Naive thymus-derived CD4-positive, alpha-beta T cell (primary cell): ENCODE measurements at regions not wholly inside any gene's neighbourhood (a gene's known extent, or its start where the extent isn't known, plus 50 kb on each side); places are given as distances from the start of the nearest gene placed in this dataset.

Experiments
- ATAC-seq: fragments of 150-1000 bp; cut with Tn5 transposase; 2 replicates; pipeline ENCODE4 v1.10.0; 2021; ENCODE audit warnings: mild to moderate bottlenecking, moderate library complexity
- CTCF ChIA-PET: fragments of 350-600 bp; sonication (Branson Sonifier 250); formaldehyde crosslinking; loops from one replicate; lab custom pipeline; 2021; ENCODE audit warnings: antibody characterized with exemption; lab: Charles Lee
- POLR2A ChIA-PET: fragments of 350-600 bp; sonication (Branson Sonifier 250); formaldehyde crosslinking; loops from one replicate; lab custom pipeline; 2021; ENCODE audit warnings: antibody characterized with exemption, inconsistent platforms; lab: Charles Lee
- DNase-seq, 9 donors: peaks; one replicate each; pipeline versions ENCODE4 v3.0.0 to v3.0.0-alpha.2; 2020 to 2022; ENCODE audit warnings: mixed read lengths in 1 of 9
- H3K27ac ChIP-seq: one replicate; pipeline ENCODE4 v1.7.0; 2013; ENCODE audit warnings: mild to moderate bottlenecking, low read depth, low read length, moderate library complexity
- H3K27me3 ChIP-seq, 2 donors: one replicate each; pipeline ENCODE4 v1.7.0; 2013; ENCODE audit warnings: low read length in 2 of 2, mild to moderate bottlenecking in 2 of 2, moderate library complexity in 2 of 2; ENCODE audit not compliant: control insufficient read depth in 2 of 2, insufficient read depth in 2 of 2
- H3K36me3 ChIP-seq, 3 experiments: 1 replicate in 2 of 3; 2 replicates in 1 of 3; pipeline ENCODE4 v1.7.0; 2013; ENCODE audit warnings: low read length in 3 of 3, mild to moderate bottlenecking in 3 of 3, moderate library complexity in 1 of 3; ENCODE audit not compliant: insufficient read depth in 3 of 3, control insufficient read depth in 2 of 3
- H3K4me1 ChIP-seq, 2 donors: one replicate each; pipeline ENCODE4 v1.7.0; 2013; ENCODE audit warnings: low read length in 2 of 2, mild to moderate bottlenecking in 2 of 2, moderate library complexity in 1 of 2; ENCODE audit not compliant: control insufficient read depth in 2 of 2, insufficient read depth in 2 of 2
- H3K4me3 ChIP-seq: 2 replicates; pipeline ENCODE4 v1.7.0; 2013; ENCODE audit warnings: mild to moderate bottlenecking, low read length
- H3K9me3 ChIP-seq, 3 experiments: 1 replicate in 2 of 3; 2 replicates in 1 of 3; pipeline ENCODE4 v1.7.0; 2013; ENCODE audit warnings: low read length in 3 of 3; ENCODE audit not compliant: control insufficient read depth in 2 of 3
- H3K27ac Mint-ChIP-seq, 9 donors: one replicate each; pipeline ENCODE4 v1.8.0; 2020 to 2022; ENCODE audit warnings: mixed read lengths in 9 of 9, mild to moderate bottlenecking in 8 of 9, moderate library complexity in 5 of 9, inconsistent platforms in 2 of 9
- H3K27me3 Mint-ChIP-seq, 5 donors: one replicate each; pipeline ENCODE4 v1.8.0; 2021 to 2022; ENCODE audit warnings: mixed read lengths in 5 of 5, mild to moderate bottlenecking in 1 of 5
- H3K36me3 Mint-ChIP-seq, 5 donors: one replicate each; pipeline ENCODE4 v1.8.0; 2020 to 2022; ENCODE audit warnings: mixed read lengths in 5 of 5, mild to moderate bottlenecking in 3 of 5, inconsistent platforms in 1 of 5
- H3K4me1 Mint-ChIP-seq, 7 donors: one replicate each; pipeline ENCODE4 v1.8.0; 2020 to 2022; ENCODE audit warnings: mixed read lengths in 7 of 7, mild to moderate bottlenecking in 3 of 7, inconsistent platforms in 1 of 7
- H3K4me3 Mint-ChIP-seq, 10 donors: one replicate each; pipeline ENCODE4 v1.8.0; 2020 to 2022; ENCODE audit warnings: mild to moderate bottlenecking in 10 of 10, mixed read lengths in 10 of 10, moderate library complexity in 6 of 10, inconsistent platforms in 2 of 10
- H3K9me3 Mint-ChIP-seq, 11 donors: one replicate each; pipeline ENCODE4 v1.8.0; 2020 to 2022; ENCODE audit warnings: mixed read lengths in 11 of 11, mild to moderate bottlenecking in 4 of 11, inconsistent platforms in 1 of 11, moderate library complexity in 1 of 11
- intact Hi-C, 2 donors: fragments of 100-400 bp; cut with micrococcal nuclease; formaldehyde crosslinking; loops; one replicate each; pipeline ENCODE4 v1.15.1; 2023

DNA sequence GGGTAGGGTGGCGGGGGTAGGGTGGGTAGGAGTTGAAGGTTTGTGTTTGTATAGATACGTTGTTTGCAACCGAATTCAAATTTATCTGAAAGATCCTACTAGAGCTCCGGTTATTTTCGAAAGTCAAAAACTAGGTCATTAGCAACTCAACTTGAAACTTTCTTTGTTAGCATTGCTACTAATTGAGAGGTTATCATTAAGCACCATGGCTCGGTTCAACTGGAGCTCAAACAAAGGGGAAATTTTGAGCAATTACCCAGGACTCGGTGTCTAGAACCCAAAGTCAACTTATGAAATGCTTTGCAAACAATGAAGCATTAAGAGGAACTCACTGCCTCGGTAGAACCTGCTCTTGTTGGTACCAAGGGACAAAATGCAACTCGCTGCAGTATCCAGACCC, 207.7 kb downstream of the BCAT1 start:
- Histone ChIP-seq H3K4me1 (peaks cover 0 to 3% of the 10 kb centered on the region in 2 donors), H3K9me3 (no peaks in the 10 kb centered on the region), H3K27ac (no peak overlapping the region), H3K36me3 (no peaks in the 10 kb centered on the region), H3K4me3 (no peak overlapping the region), H3K27me3 (no peaks in the 10 kb centered on the region)
- H3K27ac Mint-ChIP-seq = no peak overlapping the region
- ATAC-seq = no peak
- no peak for DNase-seq
- H3K27me3 Mint-ChIP-seq = peaks cover 0 to 23% (median 5%) of the 10 kb centered on the region in 5 donors
- H3K4me1 Mint-ChIP-seq = peaks cover 0 to 15% (median 0%) of the 10 kb centered on the region in 7 donors
- no peaks in the 10 kb centered on the region for H3K36me3 Mint-ChIP-seq
- intact Hi-C loops = no loop called here
- CTCF ChIA-PET = no interaction called here
- POLR2A ChIA-PET = no interaction called here
- H3K9me3 Mint-ChIP-seq = peaks cover 0 to 6% (median 0%) of the 10 kb centered on the region in 11 donors
- no peak overlapping the region for H3K4me3 Mint-ChIP-seq

DNA sequence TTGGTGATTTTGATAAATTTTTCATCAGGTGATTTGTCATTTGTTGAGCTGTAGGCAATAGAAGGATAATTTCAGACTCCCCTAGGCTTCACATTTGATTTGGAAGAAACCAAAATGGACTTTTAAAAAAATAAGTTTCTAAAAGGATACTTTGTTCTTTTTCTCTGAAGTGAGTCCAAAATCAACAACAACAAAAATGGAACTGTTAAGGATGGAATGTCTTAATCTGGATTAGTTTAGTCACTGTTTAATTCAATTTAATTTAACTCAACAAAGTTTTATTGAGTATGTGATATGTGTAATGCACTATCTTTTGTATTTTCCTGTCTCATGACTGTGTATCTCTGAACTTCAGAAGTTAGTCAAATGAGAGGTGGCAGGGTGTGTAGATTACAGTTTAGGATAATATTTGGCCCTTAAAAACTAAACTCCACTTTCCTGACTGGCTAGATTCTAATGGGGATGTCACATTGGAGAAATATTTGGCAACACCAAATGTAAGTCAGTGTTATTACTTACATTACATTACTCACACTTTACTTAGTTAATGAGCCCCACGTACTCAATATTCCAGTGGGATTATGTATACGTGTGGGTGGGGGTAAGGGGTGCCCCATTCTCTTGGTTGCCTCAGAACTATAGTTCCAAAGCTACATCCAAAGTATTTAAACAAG, 209.7 kb downstream of the BCAT1 start:
- H3K4me3 Mint-ChIP-seq = no peak overlapping the region
- H3K36me3 ChIP-seq = no peaks in the 10 kb centered on the region
- ChIA-PET CTCF (no interaction called here), POLR2A (no interaction called here)
- peaks cover 0 to 16% (median 1%) of the 10 kb centered on the region in 5 donors for H3K27me3 Mint-ChIP-seq
- DNase-seq (no peak), ATAC-seq (no peak)
- H3K4me1 ChIP-seq = peaks cover 0 to 3% of the 10 kb centered on the region in 2 donors
- H3K9me3 ChIP-seq = no peaks in the 10 kb centered on the region
- intact Hi-C loops = no loop called here
- H3K4me3 ChIP-seq = no peak overlapping the region
- peaks cover 0 to 15% (median 0%) of the 10 kb centered on the region in 7 donors for H3K4me1 Mint-ChIP-seq
- no peaks in the 10 kb centered on the region for H3K27me3 ChIP-seq
- no peak overlapping the region for H3K27ac ChIP-seq
- no peaks in the 10 kb centered on the region for H3K36me3 Mint-ChIP-seq
- H3K27ac Mint-ChIP-seq = no peak overlapping the region
- H3K9me3 Mint-ChIP-seq = peaks cover 0 to 2% (median 0%) of the 10 kb centered on the region in 11 donors

DNA sequence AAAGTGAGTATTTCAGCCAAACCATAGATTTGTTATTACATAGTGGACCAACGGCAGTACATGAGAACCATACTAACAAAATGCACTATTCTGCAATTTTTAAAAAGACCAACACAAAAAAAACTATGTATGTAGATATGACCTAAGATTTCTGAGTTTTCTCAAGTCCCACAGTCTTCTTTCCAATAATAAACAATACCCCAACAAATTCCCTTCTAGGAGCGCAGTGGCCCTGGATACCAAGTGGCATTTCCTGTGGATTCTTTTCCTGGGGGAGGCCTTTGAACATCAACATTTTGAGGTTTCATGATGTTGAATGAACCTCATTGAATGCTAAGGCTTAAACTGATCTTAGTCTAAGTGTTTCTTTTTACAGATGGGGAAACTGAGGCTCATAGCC, 210.5 kb downstream of the BCAT1 start:
- CTCF ChIA-PET = no interaction called here
- intact Hi-C loops = no loop called here
- Mint-ChIP-seq H3K4me1 (peaks cover 0 to 15% (median 0%) of the 10 kb centered on the region in 7 donors), H3K4me3 (no peak overlapping the region), H3K9me3 (peaks cover 0 to 2% (median 0%) of the 10 kb centered on the region in 11 donors), H3K27ac (no peak overlapping the region), H3K27me3 (peaks cover 0 to 8% (median 0%) of the 10 kb centered on the region in 5 donors), H3K36me3 (no peaks in the 10 kb centered on the region)
- no peaks in the 10 kb centered on the region for H3K9me3 ChIP-seq
- no peak overlapping the region for H3K27ac ChIP-seq
- no peak for DNase-seq
- POLR2A ChIA-PET = no interaction called here
- ATAC-seq = no peak
- no peaks in the 10 kb centered on the region for H3K27me3 ChIP-seq
- H3K36me3 ChIP-seq = no peaks in the 10 kb centered on the region
- peaks cover 0 to 3% of the 10 kb centered on the region in 2 donors for H3K4me1 ChIP-seq
- no peak overlapping the region for H3K4me3 ChIP-seq

DNA sequence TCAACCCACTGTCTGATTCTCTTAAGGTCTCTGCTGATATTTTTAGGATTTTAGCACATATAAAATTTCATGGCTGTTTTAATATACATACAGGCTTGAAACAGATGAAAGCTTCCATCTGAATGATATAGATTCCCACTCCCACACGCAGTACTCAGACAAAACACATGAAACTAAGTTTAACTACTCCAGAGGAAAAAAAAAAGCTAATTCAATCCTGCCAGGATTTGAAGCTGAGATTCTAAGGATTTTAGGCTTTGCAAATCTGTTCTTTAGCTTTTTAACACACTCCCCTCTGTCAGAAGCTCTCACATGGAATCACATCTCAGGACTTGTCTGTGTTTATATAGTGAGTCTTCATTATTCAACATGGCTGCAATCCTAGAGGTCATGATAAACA, 217.3 kb downstream of the BCAT1 start:
- H3K27me3 Mint-ChIP-seq = peaks cover 0 to 6% (median 0%) of the 10 kb centered on the region in 5 donors
- H3K4me1 Mint-ChIP-seq = peaks cover 0 to 3% (median 0%) of the 10 kb centered on the region in 7 donors
- no peak overlapping the region for H3K4me3 Mint-ChIP-seq
- Histone ChIP-seq H3K27ac (no peak overlapping the region), H3K9me3 (no peaks in the 10 kb centered on the region), H3K27me3 (no peaks in the 10 kb centered on the region), H3K4me1 (no peaks in the 10 kb centered on the region), H3K36me3 (no peaks in the 10 kb centered on the region), H3K4me3 (no peak overlapping the region)
- no peak for ATAC-seq
- CTCF ChIA-PET = no interaction called here
- H3K9me3 Mint-ChIP-seq = no peaks in the 10 kb centered on the region
- H3K36me3 Mint-ChIP-seq = peaks cover 0 to 1% (median 0%) of the 10 kb centered on the region in 5 donors
- intact Hi-C loops = no loop called here
- DNase-seq = no peak
- POLR2A ChIA-PET = no interaction called here
- no peak overlapping the region for H3K27ac Mint-ChIP-seq

DNA sequence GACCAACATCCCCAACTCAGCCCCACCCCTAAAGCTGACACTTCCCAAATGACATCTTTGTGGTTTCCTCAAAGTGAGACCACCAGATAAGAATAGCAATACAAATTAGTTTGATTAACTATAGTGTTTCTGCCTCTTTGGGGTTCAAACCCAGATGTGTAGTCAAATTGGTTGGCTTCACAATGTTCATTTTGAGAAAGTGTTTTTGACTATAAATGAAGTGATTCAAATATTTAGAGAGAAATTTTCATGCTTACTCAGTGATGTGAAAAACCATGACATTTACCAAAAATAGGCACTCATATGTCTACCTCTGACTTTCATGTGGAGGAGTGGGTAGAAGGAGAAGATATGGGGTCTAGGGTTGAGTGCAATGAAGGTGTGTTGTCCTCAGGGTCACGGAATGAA, 218.4 kb downstream of the BCAT1 start:
- Mint-ChIP-seq H3K36me3 (peaks cover 0 to 1% (median 0%) of the 10 kb centered on the region in 5 donors), H3K4me1 (peaks cover 0 to 3% (median 0%) of the 10 kb centered on the region in 7 donors), H3K27ac (no peak overlapping the region), H3K4me3 (no peak overlapping the region), H3K27me3 (peaks cover 0 to 6% (median 0%) of the 10 kb centered on the region in 5 donors), H3K9me3 (no peaks in the 10 kb centered on the region)
- ATAC-seq (no peak), DNase-seq (no peak)
- POLR2A ChIA-PET = no interaction called here
- H3K4me1 ChIP-seq = no peaks in the 10 kb centered on the region
- H3K27ac ChIP-seq = no peak overlapping the region
- H3K9me3 ChIP-seq = no peaks in the 10 kb centered on the region
- intact Hi-C loops = no loop called here
- CTCF ChIA-PET = no interaction called here
- H3K4me3 ChIP-seq = no peak overlapping the region
- H3K36me3 ChIP-seq = no peaks in the 10 kb centered on the region
- H3K27me3 ChIP-seq = no peaks in the 10 kb centered on the region

DNA sequence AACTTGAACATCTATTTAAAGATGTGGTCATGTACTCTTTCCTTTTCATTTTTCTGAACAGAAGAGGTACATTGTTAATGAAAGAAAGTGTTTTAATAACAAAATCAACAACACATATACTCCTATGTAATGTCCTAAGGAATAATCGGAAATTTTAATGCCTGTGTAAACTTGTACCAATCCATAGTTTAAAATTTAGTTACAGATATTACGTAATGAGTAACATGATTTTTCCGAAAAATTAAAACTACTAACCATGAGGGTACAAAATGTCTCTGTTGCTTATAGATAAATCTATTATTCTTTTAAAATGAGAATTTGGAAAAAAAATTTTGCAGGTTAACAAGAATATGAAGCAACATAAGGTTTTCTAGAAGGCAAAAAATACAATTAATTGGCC, 220.1 kb downstream of the BCAT1 start:
- POLR2A ChIA-PET = no interaction called here
- ATAC-seq = no peak

DNA sequence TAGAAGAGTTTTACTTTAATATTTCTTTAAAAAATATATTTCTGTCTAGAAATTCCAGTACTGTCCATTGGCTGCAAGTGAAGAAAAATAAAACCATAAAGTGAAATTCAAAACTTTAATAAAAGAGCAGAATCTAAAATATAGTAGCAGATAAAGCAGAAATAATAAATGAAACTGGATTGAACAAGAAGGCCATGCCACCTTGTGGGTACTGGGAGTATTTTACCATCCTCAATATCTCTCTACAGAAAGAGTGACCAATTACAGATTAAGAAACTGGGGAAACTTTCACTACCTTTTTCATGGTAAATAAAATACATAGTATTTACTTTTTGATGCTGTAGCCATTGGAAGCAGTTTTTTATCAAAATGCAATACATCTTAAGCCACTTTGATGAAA, 220.5 kb downstream of the BCAT1 start:
- Mint-ChIP-seq H3K9me3 (peaks cover 0 to 4% (median 0%) of the 10 kb centered on the region in 11 donors), H3K36me3 (peaks cover 0 to 1% (median 0%) of the 10 kb centered on the region in 5 donors), H3K4me3 (no peak overlapping the region), H3K27me3 (peaks cover 0 to 6% (median 0%) of the 10 kb centered on the region in 5 donors), H3K27ac (no peak overlapping the region), H3K4me1 (peaks cover 0 to 3% (median 0%) of the 10 kb centered on the region in 7 donors)
- H3K36me3 ChIP-seq = no peaks in the 10 kb centered on the region
- ATAC-seq (no peak), DNase-seq (no peak)
- intact Hi-C loops = no loop called here
- H3K27ac ChIP-seq = no peak overlapping the region
- H3K27me3 ChIP-seq = no peaks in the 10 kb centered on the region
- ChIA-PET POLR2A (no interaction called here), CTCF (no interaction called here)
- H3K4me3 ChIP-seq = no peak overlapping the region
- no peaks in the 10 kb centered on the region for H3K4me1 ChIP-seq
- no peaks in the 10 kb centered on the region for H3K9me3 ChIP-seq

More for the DNA sequence above, 220.1 kb downstream of the BCAT1 start:
- Mint-ChIP-seq H3K27me3 (peaks cover 0 to 6% (median 0%) of the 10 kb centered on the region in 5 donors), H3K9me3 (peaks cover 0 to 2% (median 0%) of the 10 kb centered on the region in 11 donors), H3K4me1 (peaks cover 0 to 3% (median 0%) of the 10 kb centered on the region in 7 donors), H3K27ac (no peak overlapping the region), H3K4me3 (no peak overlapping the region), H3K36me3 (peaks cover 0 to 1% (median 0%) of the 10 kb centered on the region in 5 donors)
- CTCF ChIA-PET = no interaction called here
- Histone ChIP-seq H3K4me3 (no peak overlapping the region), H3K4me1 (no peaks in the 10 kb centered on the region), H3K36me3 (no peaks in the 10 kb centered on the region), H3K27me3 (no peaks in the 10 kb centered on the region), H3K9me3 (no peaks in the 10 kb centered on the region), H3K27ac (no peak overlapping the region)
- DNase-seq = no peak
- intact Hi-C loops = no loop called here
